GM12878 (cell line): ENCODE measurements at regions not wholly inside any gene's neighbourhood (a gene's known extent, or its start where the extent isn't known, plus 50 kb on each side); places are given as distances from the start of the nearest gene placed in this dataset.

Experiments used
- ATAC-seq: fragments of 200-7000 bp; cut with Tn5 transposase; 3 replicates; pipeline ENCODE4 v1.9.1; 2020; ENCODE audit warnings: mild to moderate bottlenecking, moderate library complexity
- BruUV-seq: library from RNA; stranded (reverse); fragments of 400-500 nt; replicated peaks from 2 replicates; lab custom pipeline; 2021; lab: Mats Ljungman, UMichigan
- CTCF ChIA-PET: fragments of 300-600 bp; sonication (Branson Sonifier 250); formaldehyde crosslinking; extraction: SDS; loops from one replicate; lab custom pipeline; 2021; ENCODE audit warnings: inconsistent platforms; lab: Yijun Ruan, JAX
- POLR2A ChIA-PET: fragments of 350-600 bp; formaldehyde crosslinking; extraction: SDS; loops from one replicate; lab custom pipeline; 2021; ENCODE audit warnings: inconsistent platforms; lab: Charles Lee
- RAD21 ChIA-PET: fragments of 300-600 bp; sonication (Branson Sonifier 250); formaldehyde crosslinking; loops from one replicate; lab custom pipeline; 2023; ENCODE audit warnings: antibody characterized with exemption; ENCODE audit not compliant: unreplicated experiment; lab: Charles Lee
- SMC1A ChIA-PET: fragments of 300-600 bp; sonication (Branson Sonifier 250); formaldehyde crosslinking; loops from one replicate; lab custom pipeline; 2023; ENCODE audit not compliant: unreplicated experiment, uncharacterized antibody; lab: Charles Lee
- DNase-seq: peaks from one replicate; pipeline ENCODE4 v3.0.0-alpha.2; 2011; ENCODE audit warnings: low read depth, low spot score
- FAIRE-seq: peaks from 3 replicates; lab custom pipeline; 2011; peaks lifted over from hg19 to GRCh38; lab: Jason Lieb, UNC
- H2AFZ ChIP-seq: 2 replicates; pipeline ENCODE4 v1.6.0; 2011; ENCODE audit warnings: low read depth, low read length, control low read depth; ENCODE audit not compliant: control insufficient read depth
- H3K27ac ChIP-seq: 2 replicates; pipeline ENCODE4 v1.5.1; 2011; ENCODE audit warnings: control low read depth; ENCODE audit not compliant: control insufficient read depth, insufficient read depth
- H3K27me3 ChIP-seq, 2 experiments: replicated peaks in 1 of 2; 2 replicates each; pipeline versions ENCODE4 v1.6.0 to v1.6.1; 2011; ENCODE audit warnings: low read length in 1 of 2; ENCODE audit not compliant: control insufficient read depth in 2 of 2, insufficient read depth in 2 of 2
- H3K36me3 ChIP-seq, 2 experiments: 2 replicates each; pipeline ENCODE4 v1.5.1; 2011; ENCODE audit warnings: low read length in 1 of 2; ENCODE audit not compliant: control insufficient read depth in 2 of 2, insufficient read depth in 2 of 2
- H3K4me1 ChIP-seq: 2 replicates; pipeline ENCODE4 v1.6.1; 2011; ENCODE audit warnings: mild to moderate bottlenecking, low read length, moderate library complexity, mixed read lengths; ENCODE audit not compliant: control insufficient read depth, insufficient read depth
- H3K4me2 ChIP-seq: 2 replicates; pipeline ENCODE4 v1.6.0; 2011; ENCODE audit warnings: control low read depth; ENCODE audit not compliant: control insufficient read depth, insufficient read depth
- H3K4me3 ChIP-seq: fragments of 200-600 bp; sonication (generic); 2 replicates; pipeline ENCODE4 v1.5.1; 2016
- H3K79me2 ChIP-seq: 2 replicates; pipeline ENCODE4 v1.6.0; 2011; ENCODE audit warnings: low read length; ENCODE audit not compliant: control insufficient read depth, insufficient read depth
- H3K9ac ChIP-seq: 2 replicates; pipeline ENCODE4 v1.8.0; 2011; ENCODE audit warnings: low read length, control low read depth, mixed read lengths; ENCODE audit not compliant: control insufficient read depth, insufficient read depth
- H3K9me3 ChIP-seq: replicated peaks from 3 replicates; pipeline ENCODE4 v1.5.1; 2011; ENCODE audit warnings: mild to moderate bottlenecking, low read length; ENCODE audit not compliant: control insufficient read depth, insufficient read depth
- H4K20me1 ChIP-seq: 2 replicates; pipeline ENCODE4 v1.6.0; 2011; ENCODE audit not compliant: control insufficient read depth, insufficient read depth
- E2F8 ChIP-seq: fragments of 450-650 bp; IDR thresholded peaks from 2 replicates; pipeline ENCODE4 v1.6.1; 2018; ENCODE audit warnings: mild to moderate bottlenecking, low read depth, moderate library complexity; ENCODE audit not compliant: partially characterized antibody
- FOS ChIP-seq: IDR thresholded peaks from 3 replicates; pipeline ENCODE4 v1.6.1; 2011; ENCODE audit warnings: borderline replicate concordance; ENCODE audit not compliant: insufficient read length; ENCODE audit errors: extremely low read depth
- KDM1A ChIP-seq: fragments of 200-600 bp; sonication (generic); IDR thresholded peaks from 2 replicates; pipeline ENCODE4 v1.6.1; 2016; ENCODE audit warnings: borderline replicate concordance
- KLF5 ChIP-seq: fragments of 450-650 bp; IDR thresholded peaks from 2 replicates; pipeline ENCODE4 v1.6.1; 2014; ENCODE audit warnings: mild to moderate bottlenecking; ENCODE audit not compliant: partially characterized antibody
- MEF2B ChIP-seq: fragments of 450-650 bp; IDR thresholded peaks from 2 replicates; pipeline ENCODE4 v1.6.1; 2018; ENCODE audit warnings: mild to moderate bottlenecking, moderate library complexity; ENCODE audit not compliant: partially characterized antibody, poor library complexity, severe bottlenecking
- MTA3 ChIP-seq: IDR thresholded peaks from 2 replicates; pipeline ENCODE4 v1.6.1; 2012; ENCODE audit warnings: low read length, inconsistent platforms, borderline replicate concordance
- NFYB ChIP-seq: IDR thresholded peaks from 2 replicates; pipeline ENCODE4 v1.6.1; 2011; ENCODE audit warnings: low read depth, mild to moderate bottlenecking, low read length, improper control_type of control experiment, moderate library complexity; ENCODE audit not compliant: insufficient read depth
- RB1 ChIP-seq: fragments of 450-650 bp; formaldehyde crosslinking; IDR thresholded peaks from 2 replicates; pipeline ENCODE4 v1.6.1; 2017; ENCODE audit warnings: mild to moderate bottlenecking, borderline replicate concordance
- SMAD1 ChIP-seq: fragments of 450-650 bp; IDR thresholded peaks from 2 replicates; pipeline ENCODE4 v1.6.1; 2018; ENCODE audit warnings: mild to moderate bottlenecking, low read depth; ENCODE audit not compliant: partially characterized antibody
- SMARCA5 ChIP-seq: fragments of 450-650 bp; IDR thresholded peaks from 2 replicates; pipeline ENCODE4 v1.6.1; 2017; ENCODE audit warnings: mild to moderate bottlenecking
- SUZ12 ChIP-seq: fragments of 200-600 bp; sonication (generic); IDR thresholded peaks from one replicate; pipeline ENCODE4 v1.6.1; 2018; ENCODE audit warnings: antibody characterized with exemption, mild to moderate bottlenecking; ENCODE audit not compliant: unreplicated experiment
- ZNF592 ChIP-seq: fragments of 450-650 bp; IDR thresholded peaks from 2 replicates; pipeline ENCODE4 v1.6.1; 2017; ENCODE audit warnings: mild to moderate bottlenecking, moderate library complexity
- ZZZ3 ChIP-seq: IDR thresholded peaks from 2 replicates; pipeline ENCODE4 v1.6.1; 2011; ENCODE audit warnings: low read depth; ENCODE audit not compliant: control insufficient read depth, insufficient read length
- WGBS: methylation state at CpG from one replicate; pipeline ENCODE4 v1.1.6; 2016; ENCODE audit warnings: low lambda C conversion rate; ENCODE audit not compliant: insufficient replicate concordance, insufficient coverage; ENCODE audit errors: missing lambda C conversion rate; 5-methylcytosine and 5-hydroxymethylcytosine counted together
- in situ Hi-C: fragments of 300-500 bp; cut with MboI; formaldehyde crosslinking; loops from 9 replicates; pipeline ENCODE4 v1.14.3; 2018; ENCODE audit warnings: mixed read lengths
- intact Hi-C: fragments of 100-400 bp; cut with micrococcal nuclease; formaldehyde crosslinking; loops from one replicate; pipeline ENCODE4 v1.14.2; 2022; ENCODE audit not compliant: unreplicated experiment

- TF ChIP-seq ZNF592, result no peak
- TF ChIP-seq KDM1A, result no peak
- no peak for TF ChIP-seq NFYB
- TF ChIP-seq RB1, result no peak
- no peak for TF ChIP-seq SMARCA5
- no peak for TF ChIP-seq FOS
- TF ChIP-seq SUZ12, result no peak
Observed at GRCh38 chr14:37698840-37699777, 103.7 kb downstream of the TTC6 start (continued).

GRCh38 chr14:37707716-37708115 lies 112.3 kb downstream of the TTC6 start:
- H3K27ac ChIP-seq, result no peak overlapping the region
- ChIA-PET POLR2A (no interaction called here), CTCF (no interaction called here), SMC1A (no interaction called here), RAD21 (no interaction called here)
- DNase-seq (no peak), ATAC-seq (no peak), FAIRE-seq (no peak)
- intact Hi-C loops, result loop anchor here (5.0 kb wide), 1 partner anchor 165 kb away; no protein-coding TSS in a partner anchor
- H3K4me3 ChIP-seq, result no peak overlapping the region
- no peaks in the 10 kb centered on the region for H3K9me3 ChIP-seq
- H2AFZ ChIP-seq, result no peak overlapping the region
- no peaks in the 10 kb centered on the region for H3K4me1 ChIP-seq
- no TSS peak for BruUV-seq
- WGBS, result 15% methylated on average over 2 of the region's 2 CpGs
- H3K79me2 ChIP-seq, result no peaks in the 10 kb centered on the region
- no peaks in the 10 kb centered on the region for H3K27me3 ChIP-seq
- H3K9ac ChIP-seq, result no peak overlapping the region
- H3K36me3 ChIP-seq, result no peaks in the 10 kb centered on the region
- H3K4me2 ChIP-seq, result no peak overlapping the region
- no peaks in the 10 kb centered on the region for H4K20me1 ChIP-seq
- in situ Hi-C loops, result no loop called here
- no peak for TF ChIP-seq MEF2B
- TF ChIP-seq KLF5, result no peak
- no peak for TF ChIP-seq E2F8
- no peak for TF ChIP-seq ZZZ3
- no peak for TF ChIP-seq SMAD1
- TF ChIP-seq MTA3, result no peak
